Uterus (tissue), 3 donors: ENCODE measurements at regions not wholly inside any gene's neighbourhood (a gene's known extent, or its start where the extent isn't known, plus 50 kb on each side); places are given as distances from the start of the nearest gene placed in this dataset.

Source experiments
- DNase-seq, 2 donors: peaks; one replicate each; pipeline ENCODE4 v3.0.0-alpha.2; 2019 to 2020
- H3K27ac ChIP-seq, 2 donors: fragments of 200-600 bp; sonication (generic); 1 replicate in 1 of 2; 2 replicates in 1 of 2; pipeline ENCODE4 v1.5.1; 2016 to 2018
- H3K27me3 ChIP-seq, 2 donors: fragments of 200-600 bp; sonication (generic); one replicate each; pipeline ENCODE4 v1.5.1; 2018 to 2019; ENCODE audit warnings: control low read depth in 1 of 2
- H3K36me3 ChIP-seq, 2 donors: fragments of 200-600 bp; sonication (generic); one replicate each; pipeline ENCODE4 v1.5.1; 2019; ENCODE audit warnings: control low read depth in 1 of 2
- H3K4me1 ChIP-seq, 2 donors: fragments of 200-600 bp; sonication (generic); one replicate each; pipeline ENCODE4 v1.5.1; 2018 to 2019; ENCODE audit warnings: control low read depth in 1 of 2
- H3K4me3 ChIP-seq, 2 donors: fragments of 200-600 bp; sonication (generic); 1 replicate in 1 of 2; 2 replicates in 1 of 2; pipeline ENCODE4 v1.5.1; 2018 to 2019; ENCODE audit warnings: mild to moderate bottlenecking in 1 of 2
- H3K9me3 ChIP-seq, 2 donors: fragments of 200-600 bp; sonication (generic); one replicate each; pipeline ENCODE4 v1.5.1; 2019; ENCODE audit warnings: control low read depth in 1 of 2
- POLR2A ChIP-seq, 2 donors: fragments of 450-650 bp; IDR thresholded peaks; one replicate each; pipeline ENCODE4 v1.6.1; 2016; ENCODE audit warnings: antibody characterized with exemption in 2 of 2, mild to moderate bottlenecking in 1 of 2, moderate library complexity in 1 of 2
- intact Hi-C: fragments of 100-400 bp; cut with DNase I; formaldehyde crosslinking; loops from one replicate; pipeline ENCODE4 v1.15.1; 2023; ENCODE audit warnings: low total_unique reads
- TF ChIP-seq, protein P1 (sequence below), 4 experiments: fragments of 200-600 bp in 2 of 4; fragments of 450-650 bp in 2 of 4; sonication (generic) in 2 of 4; IDR thresholded peaks; one replicate each; pipeline ENCODE4 v1.5.1; 2016 to 2019; ENCODE audit warnings: antibody characterized with exemption in 4 of 4, mild to moderate bottlenecking in 2 of 4, moderate library complexity in 1 of 4
- donor health status: DM: yes; HTN: yes; CAD: no.

DNA sequence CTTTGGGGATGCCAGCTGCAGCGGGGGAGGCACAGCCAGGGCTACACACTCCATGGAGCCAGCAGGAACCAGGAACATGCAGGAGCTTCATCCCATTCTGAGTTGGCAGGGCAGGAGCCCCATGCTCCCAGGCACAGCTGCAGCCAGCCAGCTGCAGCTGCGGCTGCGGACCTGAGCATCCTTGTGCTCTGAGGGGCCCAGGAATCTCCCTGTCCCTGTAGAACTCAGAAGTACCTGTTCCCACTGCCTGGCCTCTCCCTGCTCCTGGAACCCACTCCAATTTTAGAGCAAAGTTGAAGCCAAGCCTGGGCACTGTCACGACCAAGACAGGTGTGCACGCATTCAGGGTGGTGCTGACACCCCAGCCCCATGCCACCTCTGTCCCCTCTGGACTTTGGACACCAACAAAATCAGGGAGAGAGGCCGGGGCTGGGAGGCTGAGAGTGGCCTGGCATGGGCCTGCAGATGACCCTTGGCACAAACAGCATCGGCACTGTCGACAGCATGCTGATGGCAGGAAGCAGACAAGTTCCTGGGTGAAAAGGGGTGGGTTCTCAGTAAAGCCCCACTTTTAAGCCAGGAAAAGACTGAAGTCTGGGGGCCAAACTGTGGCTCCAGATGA, 257.3 kb upstream of the LRFN5 start:
- H3K4me3 ChIP-seq = no peak overlapping the region
- DNase-seq = no peak

DNA sequence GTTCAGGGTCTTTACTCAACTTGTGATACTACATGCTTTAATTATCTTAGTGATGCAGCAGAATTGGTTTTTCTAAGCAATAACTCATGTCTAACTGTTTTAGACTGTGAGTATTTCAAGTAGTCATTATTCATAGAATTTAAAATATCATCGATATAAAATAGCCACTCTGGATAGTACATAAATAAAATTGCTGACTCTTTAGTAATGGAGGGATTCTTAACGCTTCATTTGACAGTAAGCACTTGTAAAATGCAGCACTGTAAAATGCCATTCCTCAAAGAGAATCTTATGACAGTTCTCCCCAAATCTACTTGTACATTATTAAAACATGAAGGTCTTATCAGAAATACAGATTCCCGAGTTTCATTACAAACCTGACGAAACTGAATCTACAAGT, 262.8 kb upstream of the LRFN5 start:
- DNase-seq = no peak
- TF ChIP-seq, protein P1, sequence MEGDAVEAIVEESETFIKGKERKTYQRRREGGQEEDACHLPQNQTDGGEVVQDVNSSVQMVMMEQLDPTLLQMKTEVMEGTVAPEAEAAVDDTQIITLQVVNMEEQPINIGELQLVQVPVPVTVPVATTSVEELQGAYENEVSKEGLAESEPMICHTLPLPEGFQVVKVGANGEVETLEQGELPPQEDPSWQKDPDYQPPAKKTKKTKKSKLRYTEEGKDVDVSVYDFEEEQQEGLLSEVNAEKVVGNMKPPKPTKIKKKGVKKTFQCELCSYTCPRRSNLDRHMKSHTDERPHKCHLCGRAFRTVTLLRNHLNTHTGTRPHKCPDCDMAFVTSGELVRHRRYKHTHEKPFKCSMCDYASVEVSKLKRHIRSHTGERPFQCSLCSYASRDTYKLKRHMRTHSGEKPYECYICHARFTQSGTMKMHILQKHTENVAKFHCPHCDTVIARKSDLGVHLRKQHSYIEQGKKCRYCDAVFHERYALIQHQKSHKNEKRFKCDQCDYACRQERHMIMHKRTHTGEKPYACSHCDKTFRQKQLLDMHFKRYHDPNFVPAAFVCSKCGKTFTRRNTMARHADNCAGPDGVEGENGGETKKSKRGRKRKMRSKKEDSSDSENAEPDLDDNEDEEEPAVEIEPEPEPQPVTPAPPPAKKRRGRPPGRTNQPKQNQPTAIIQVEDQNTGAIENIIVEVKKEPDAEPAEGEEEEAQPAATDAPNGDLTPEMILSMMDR (IDR thresholded peaks at IDR 0.05) = no peak
- TF ChIP-seq POLR2A (IDR thresholded peaks at IDR 0.05) = no peak
- intact Hi-C loops = no loop called here

More for the DNA sequence above, 257.3 kb upstream of the LRFN5 start:
- TF ChIP-seq, protein P1 (IDR thresholded peaks at IDR 0.05) = no peak
- no peak for TF ChIP-seq POLR2A (IDR thresholded peaks at IDR 0.05)
- intact Hi-C loops = no loop called here
- Histone ChIP-seq H3K27ac (no peak overlapping the region), H3K36me3 (no peaks in the 10 kb centered on the region), H3K27me3 (no peaks in the 10 kb centered on the region), H3K9me3 (no peaks in the 10 kb centered on the region), H3K4me1 (no peaks in the 10 kb centered on the region)

DNA sequence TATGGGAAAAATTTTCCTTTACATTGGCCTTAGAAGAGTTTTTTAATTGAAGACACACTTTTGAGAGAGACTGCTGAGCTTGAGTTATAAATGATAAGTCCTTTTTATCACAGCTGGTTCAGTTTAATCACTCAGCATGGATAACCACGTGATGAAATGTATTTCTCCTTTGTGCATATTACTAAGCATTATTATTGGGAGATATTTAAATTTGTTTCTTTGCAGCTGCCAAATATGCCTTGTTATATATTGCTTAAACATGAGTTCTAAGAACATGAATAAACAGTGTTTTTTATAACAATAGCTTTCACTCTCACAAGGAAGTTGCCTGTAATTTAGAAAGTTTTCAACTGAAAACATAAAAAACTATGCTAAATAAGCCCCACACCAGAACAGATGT, 293.5 kb upstream of the LRFN5 start:
- no peak for TF ChIP-seq POLR2A (IDR thresholded peaks at IDR 0.05)
- TF ChIP-seq, protein P1 (IDR thresholded peaks at IDR 0.05) = no peak
- intact Hi-C loops = no loop called here
- Histone ChIP-seq H3K27ac (no peak overlapping the region), H3K4me1 (no peaks in the 10 kb centered on the region), H3K9me3 (no peaks in the 10 kb centered on the region), H3K27me3 (no peaks in the 10 kb centered on the region), H3K4me3 (no peak overlapping the region), H3K36me3 (no peaks in the 10 kb centered on the region)
- no peak for DNase-seq

More for the DNA sequence above, 262.8 kb upstream of the LRFN5 start:
- Histone ChIP-seq H3K4me1 (no peaks in the 10 kb centered on the region), H3K4me3 (no peak overlapping the region), H3K36me3 (no peaks in the 10 kb centered on the region), H3K9me3 (no peaks in the 10 kb centered on the region), H3K27me3 (no peaks in the 10 kb centered on the region), H3K27ac (no peak overlapping the region)

DNA sequence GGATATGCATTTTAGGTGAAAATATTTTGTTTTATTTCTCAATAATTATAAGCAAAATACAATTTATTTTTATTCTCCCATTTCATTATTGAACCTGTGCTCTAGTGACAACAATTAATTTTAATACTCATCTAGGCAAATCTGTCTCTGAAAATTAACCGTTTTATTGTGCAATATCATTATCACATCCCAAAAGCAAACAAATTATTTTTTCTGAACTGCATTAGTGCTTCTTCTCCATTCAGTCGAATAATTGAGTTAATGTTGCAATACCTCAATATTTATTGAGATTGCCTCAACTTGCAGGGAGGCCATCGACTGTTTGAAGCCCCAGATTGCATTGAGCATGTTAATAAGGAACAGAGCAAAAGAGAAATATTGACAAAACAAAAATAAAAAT, 303.2 kb upstream of the LRFN5 start:
- DNase-seq = no peak
- Histone ChIP-seq H3K4me1 (no peaks in the 10 kb centered on the region), H3K27me3 (no peaks in the 10 kb centered on the region), H3K27ac (no peak overlapping the region), H3K4me3 (no peak overlapping the region), H3K9me3 (no peaks in the 10 kb centered on the region), H3K36me3 (no peaks in the 10 kb centered on the region)
- intact Hi-C loops = no loop called here
- TF ChIP-seq, protein P1 (IDR thresholded peaks at IDR 0.05) = no peak
- TF ChIP-seq POLR2A (IDR thresholded peaks at IDR 0.05) = no peak

DNA sequence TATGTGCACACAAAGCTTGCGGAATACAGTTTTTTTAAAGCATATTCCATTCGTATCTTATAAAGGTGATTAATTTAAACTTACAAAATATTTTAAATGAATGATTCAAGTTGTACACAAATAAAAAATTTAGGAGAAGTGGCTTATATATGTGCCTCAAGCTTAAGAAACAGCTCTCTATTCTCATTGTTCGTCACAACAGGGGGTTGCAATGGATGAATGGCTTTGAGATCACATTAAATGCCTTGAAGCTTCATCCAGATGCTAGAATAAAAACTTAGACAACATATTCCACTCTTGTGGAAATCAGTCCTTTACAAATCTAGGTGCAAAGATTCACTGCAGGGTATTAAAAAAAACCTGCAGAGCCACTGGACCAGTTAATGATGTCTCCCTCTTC, 303.9 kb upstream of the LRFN5 start:
- no peaks in the 10 kb centered on the region for H3K4me1 ChIP-seq
- intact Hi-C loops = no loop called here

More for the DNA sequence above, 303.9 kb upstream of the LRFN5 start:
- Histone ChIP-seq H3K36me3 (no peaks in the 10 kb centered on the region), H3K27ac (no peak overlapping the region), H3K4me3 (no peak overlapping the region), H3K27me3 (no peaks in the 10 kb centered on the region), H3K9me3 (no peaks in the 10 kb centered on the region)
- DNase-seq = no peak
- TF ChIP-seq POLR2A (IDR thresholded peaks at IDR 0.05) = no peak
- TF ChIP-seq, protein P1 (IDR thresholded peaks at IDR 0.05) = no peak
